ENCODE measurements at regions not wholly inside any gene's neighbourhood (a gene's known extent, or its start where the extent isn't known, plus 50 kb on each side); places are given as distances from the start of the nearest gene placed in this dataset.

DNA sequence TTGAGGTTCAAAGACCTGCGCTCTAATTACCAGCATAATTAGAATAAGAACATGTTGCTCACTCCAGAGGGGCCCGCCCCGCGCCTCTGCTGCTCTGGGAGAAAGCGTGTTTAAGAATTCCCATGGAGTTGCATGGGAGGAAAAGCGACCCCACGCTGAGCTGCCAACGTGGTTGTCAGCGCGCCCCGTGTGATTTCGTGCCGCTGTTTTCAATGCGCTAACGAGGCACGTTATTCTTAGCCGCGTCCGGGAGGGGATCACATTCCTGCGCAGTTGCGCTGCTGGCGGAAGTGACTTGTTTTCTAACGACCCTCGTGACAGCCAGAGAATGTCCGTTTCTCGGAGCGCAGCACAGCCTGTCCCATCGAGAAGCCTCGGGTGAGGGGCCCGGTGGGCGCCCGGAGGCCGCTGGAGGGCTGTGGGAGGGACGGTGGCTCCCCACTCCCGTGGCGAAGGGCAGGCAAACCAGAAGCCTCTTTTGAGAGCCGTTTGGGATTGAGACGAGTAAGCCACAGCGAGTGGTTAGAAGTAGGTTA, 173.8 kb upstream of the SOX1 start (continued):
- TF ChIP-seq, protein P1, sequence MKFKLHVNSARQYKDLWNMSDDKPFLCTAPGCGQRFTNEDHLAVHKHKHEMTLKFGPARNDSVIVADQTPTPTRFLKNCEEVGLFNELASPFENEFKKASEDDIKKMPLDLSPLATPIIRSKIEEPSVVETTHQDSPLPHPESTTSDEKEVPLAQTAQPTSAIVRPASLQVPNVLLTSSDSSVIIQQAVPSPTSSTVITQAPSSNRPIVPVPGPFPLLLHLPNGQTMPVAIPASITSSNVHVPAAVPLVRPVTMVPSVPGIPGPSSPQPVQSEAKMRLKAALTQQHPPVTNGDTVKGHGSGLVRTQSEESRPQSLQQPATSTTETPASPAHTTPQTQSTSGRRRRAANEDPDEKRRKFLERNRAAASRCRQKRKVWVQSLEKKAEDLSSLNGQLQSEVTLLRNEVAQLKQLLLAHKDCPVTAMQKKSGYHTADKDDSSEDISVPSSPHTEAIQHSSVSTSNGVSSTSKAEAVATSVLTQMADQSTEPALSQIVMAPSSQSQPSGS (IDR thresholded peaks at IDR 0.05; ENCODE audit: low read length): no peak
- TF ChIP-seq EP300 (IDR thresholded peaks at IDR 0.05; ENCODE audit: borderline replicate concordance in 1 of 2, low read depth in 2 of 2, low read length in 2 of 2) (no peak), SIN3A (conservative IDR thresholded peaks at IDR 0.05 in 1 of 2, IDR thresholded peaks at IDR 0.05 in 1 of 2; ENCODE audit: low read depth in 1 of 2, low read length in 2 of 2) (peak; percentile 66 to 78; a peak in 3 of 4 replicates), POU5F1 (IDR thresholded peaks at IDR 0.05; ENCODE audit: low read depth, low read length) (no peak), CHD2 (IDR thresholded peaks at IDR 0.05; ENCODE audit: low read length) (0 out of 2 replicates have a peak, but pooled peaks have one; percentile 14), TEAD4 (IDR thresholded peaks at IDR 0.05; ENCODE audit: low read depth, low read length) (peak; percentile 92), HDAC2 (IDR thresholded peaks at IDR 0.05; ENCODE audit: borderline replicate concordance in 1 of 2, low read depth in 2 of 2, low read length in 2 of 2) (peak in 1 of 2 experiments; percentile 79; a peak in 2 of 4 replicates), FOSL1 (IDR thresholded peaks at IDR 0.05; ENCODE audit: insufficient read depth, low read depth, low read length) (no peak), ASH2L (IDR thresholded peaks at IDR 0.05; ENCODE audit: low read length) (peak; percentile 41), SP1 (IDR thresholded peaks at IDR 0.05; ENCODE audit: low read depth, low read length) (peak; percentile 35; the same call in 1 of the 2 replicates)
- TF ChIP-seq, protein P2, sequence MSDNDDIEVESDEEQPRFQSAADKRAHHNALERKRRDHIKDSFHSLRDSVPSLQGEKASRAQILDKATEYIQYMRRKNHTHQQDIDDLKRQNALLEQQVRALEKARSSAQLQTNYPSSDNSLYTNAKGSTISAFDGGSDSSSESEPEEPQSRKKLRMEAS (IDR thresholded peaks at IDR 0.05): peak; percentile 93
- TF ChIP-seq, protein P3, sequence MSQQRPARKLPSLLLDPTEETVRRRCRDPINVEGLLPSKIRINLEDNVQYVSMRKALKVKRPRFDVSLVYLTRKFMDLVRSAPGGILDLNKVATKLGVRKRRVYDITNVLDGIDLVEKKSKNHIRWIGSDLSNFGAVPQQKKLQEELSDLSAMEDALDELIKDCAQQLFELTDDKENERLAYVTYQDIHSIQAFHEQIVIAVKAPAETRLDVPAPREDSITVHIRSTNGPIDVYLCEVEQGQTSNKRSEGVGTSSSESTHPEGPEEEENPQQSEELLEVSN (IDR thresholded peaks at IDR 0.05): peak; percentile 91
